Right lobe of liver (tissue), 6 donors: ENCODE measurements at regions not wholly inside any gene's neighbourhood (a gene's known extent, or its start where the extent isn't known, plus 50 kb on each side); places are given as distances from the start of the nearest gene placed in this dataset.

Experiments
- ATAC-seq, 4 donors: fragments of 200-7000 bp; cut with Tn5 transposase; one replicate each; pipeline ENCODE4 v1.9.1; 2020; ENCODE audit warnings: mild to moderate bottlenecking in 4 of 4, moderate library complexity in 4 of 4
- DNase-seq, 3 donors: peaks; one replicate each; pipeline ENCODE4 v3.0.0-alpha.2; 2020
- H3K27ac ChIP-seq, 3 donors: fragments of 200-600 bp; one replicate each; pipeline ENCODE4 v1.8.0; 2022
- H3K27me3 ChIP-seq, 2 donors: fragments of 200-600 bp; one replicate each; pipeline ENCODE4 v1.8.0; 2022
- H3K36me3 ChIP-seq, 4 donors: fragments of 200-600 bp; sonication (generic) in 1 of 4; one replicate each; pipeline versions ENCODE4 v1.5.1 to v1.8.0; 2017 to 2022; ENCODE audit warnings: control low read depth in 1 of 4
- H3K4me1 ChIP-seq, 4 donors: fragments of 200-600 bp; sonication (generic) in 1 of 4; one replicate each; pipeline versions ENCODE4 v1.5.1 to v1.8.0; 2017 to 2022; ENCODE audit warnings: control low read depth in 1 of 4
- H3K4me3 ChIP-seq, 3 donors: fragments of 200-600 bp; one replicate each; pipeline ENCODE4 v1.8.0; 2022
- H3K9me3 ChIP-seq, 4 donors: fragments of 200-600 bp; sonication (generic) in 1 of 4; one replicate each; pipeline versions ENCODE4 v1.5.1 to v1.8.0; 2017 to 2022; ENCODE audit warnings: control low read depth in 1 of 4
- POLR2A ChIP-seq: fragments of 450-650 bp; IDR thresholded peaks from one replicate; pipeline ENCODE4 v1.6.1; 2017; ENCODE audit warnings: antibody characterized with exemption, mild to moderate bottlenecking
- WGBS: methylation state at CpG from one replicate; pipeline ENCODE4 v1.1.6; 2018; ENCODE audit warnings: low coverage, low lambda C conversion rate; ENCODE audit not compliant: insufficient coverage; ENCODE audit errors: missing lambda C conversion rate; 5-methylcytosine and 5-hydroxymethylcytosine counted together
- intact Hi-C, 2 donors: fragments of 100-400 bp; cut with DNase I; formaldehyde crosslinking; loops; one replicate each; pipeline versions ENCODE4 v1.11.2 to v1.14.1; 2022
- TF ChIP-seq, protein P1 (sequence below), 4 donors: fragments of 200-600 bp in 3 of 4; fragments of 450-650 bp in 1 of 4; IDR thresholded peaks; one replicate each; pipeline versions ENCODE4 v1.5.1 to v1.8.0; 2016 to 2022; ENCODE audit warnings: antibody characterized with exemption in 4 of 4, mild to moderate bottlenecking in 2 of 4
- donor health status: DM: no; HTN: yes; CAD: no.
- donor health status: DM: no; HTN: no; CAD: no.
- donor health status: DM: no; HTN: no; CAD: no.
- donor health status: DM: no; HTN: yes; CAD: no.
- donor health status: DM: no; HTN: yes; CAD: no.

DNA sequence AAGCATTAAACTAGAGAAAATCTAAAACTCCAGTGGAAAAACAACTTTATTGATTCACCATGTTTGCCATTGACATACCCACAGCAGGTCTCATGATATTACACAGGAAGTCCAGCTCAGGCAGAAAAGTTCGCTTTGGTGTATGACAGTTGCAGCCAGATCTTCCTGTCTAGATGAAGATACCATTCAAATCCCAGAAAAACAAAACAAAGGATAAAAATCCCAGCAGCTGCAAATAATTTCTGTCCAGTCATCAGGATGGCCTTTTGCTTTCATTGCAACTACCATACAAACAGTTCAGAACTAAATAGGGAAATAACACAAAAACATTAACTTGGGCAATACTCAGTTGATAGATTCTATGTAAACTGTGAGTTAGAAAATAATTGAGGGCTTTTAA, 136.0 kb upstream of the NREP start:
- H3K27me3 ChIP-seq = no peaks in the 10 kb centered on the region
- intact Hi-C loops = no loop called here
- no peaks in the 10 kb centered on the region for H3K36me3 ChIP-seq
- TF ChIP-seq POLR2A = no peak
- TF ChIP-seq, protein P1, sequence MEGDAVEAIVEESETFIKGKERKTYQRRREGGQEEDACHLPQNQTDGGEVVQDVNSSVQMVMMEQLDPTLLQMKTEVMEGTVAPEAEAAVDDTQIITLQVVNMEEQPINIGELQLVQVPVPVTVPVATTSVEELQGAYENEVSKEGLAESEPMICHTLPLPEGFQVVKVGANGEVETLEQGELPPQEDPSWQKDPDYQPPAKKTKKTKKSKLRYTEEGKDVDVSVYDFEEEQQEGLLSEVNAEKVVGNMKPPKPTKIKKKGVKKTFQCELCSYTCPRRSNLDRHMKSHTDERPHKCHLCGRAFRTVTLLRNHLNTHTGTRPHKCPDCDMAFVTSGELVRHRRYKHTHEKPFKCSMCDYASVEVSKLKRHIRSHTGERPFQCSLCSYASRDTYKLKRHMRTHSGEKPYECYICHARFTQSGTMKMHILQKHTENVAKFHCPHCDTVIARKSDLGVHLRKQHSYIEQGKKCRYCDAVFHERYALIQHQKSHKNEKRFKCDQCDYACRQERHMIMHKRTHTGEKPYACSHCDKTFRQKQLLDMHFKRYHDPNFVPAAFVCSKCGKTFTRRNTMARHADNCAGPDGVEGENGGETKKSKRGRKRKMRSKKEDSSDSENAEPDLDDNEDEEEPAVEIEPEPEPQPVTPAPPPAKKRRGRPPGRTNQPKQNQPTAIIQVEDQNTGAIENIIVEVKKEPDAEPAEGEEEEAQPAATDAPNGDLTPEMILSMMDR (IDR thresholded peaks at IDR 0.05) = no peak
- DNase-seq = no peak
- no peak overlapping the region for H3K4me3 ChIP-seq
- no peaks in the 10 kb centered on the region for H3K4me1 ChIP-seq
- H3K9me3 ChIP-seq = no peaks in the 10 kb centered on the region
- no peak overlapping the region for H3K27ac ChIP-seq
- 50% methylated on average over 1 of the region's 1 CpG for WGBS
- peak in 3 of 4 donors; percentile 24 to 52 (median 44) for ATAC-seq

DNA sequence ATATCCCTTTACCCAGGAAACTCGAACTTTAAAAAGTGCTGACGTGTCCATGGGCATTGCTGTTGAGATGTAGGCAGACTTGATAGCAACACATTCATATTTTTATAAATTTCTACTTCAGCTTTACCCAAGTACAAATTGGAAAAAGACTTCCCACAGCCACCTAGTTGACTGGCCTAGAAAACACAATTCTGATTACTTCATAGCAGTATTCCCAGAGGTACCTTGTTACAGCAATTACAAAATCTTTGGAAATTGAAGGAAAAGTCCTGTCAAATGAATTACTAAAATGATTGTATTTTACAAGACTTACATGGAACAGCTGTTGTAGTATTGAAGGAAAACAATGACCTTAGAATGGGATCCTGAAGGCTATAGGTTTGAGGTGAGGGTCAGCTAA, 130.7 kb upstream of the NREP start:
- TF ChIP-seq, protein P1 (IDR thresholded peaks at IDR 0.05) = no peak
- no peak for TF ChIP-seq POLR2A
- H3K9me3 ChIP-seq = no peaks in the 10 kb centered on the region
- intact Hi-C loops = no loop called here
- H3K4me3 ChIP-seq = no peak overlapping the region
- 68% methylated on average over 2 of the region's 2 CpGs for WGBS
- DNase-seq = no peak
- no peak for ATAC-seq
- no peaks in the 10 kb centered on the region for H3K27me3 ChIP-seq
- no peak overlapping the region for H3K27ac ChIP-seq
- H3K4me1 ChIP-seq = no peaks in the 10 kb centered on the region
- H3K36me3 ChIP-seq = no peaks in the 10 kb centered on the region

DNA sequence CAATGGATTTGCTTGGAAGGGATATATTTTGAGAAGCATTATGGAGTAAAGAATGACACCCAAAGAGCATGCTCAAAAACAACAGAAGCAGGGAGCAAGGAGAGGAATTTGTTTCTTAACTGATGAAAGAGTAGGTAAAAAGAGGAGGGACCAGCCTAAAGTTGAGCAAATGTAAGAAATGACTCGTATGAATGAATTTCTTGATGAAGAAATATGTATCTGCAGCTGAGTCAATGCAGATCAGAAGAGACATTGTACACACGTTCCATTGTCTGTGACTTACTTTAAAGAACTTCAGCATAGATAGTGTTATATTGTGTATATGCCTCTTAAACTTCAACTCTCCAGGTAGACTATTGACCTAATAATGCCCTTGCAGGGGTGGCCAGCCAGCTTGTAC, 112.7 kb upstream of the NREP start:
- WGBS = 85% methylated on average over 2 of the region's 2 CpGs
- Histone ChIP-seq H3K36me3 (no peaks in the 10 kb centered on the region), H3K27ac (no peak overlapping the region), H3K4me3 (no peak overlapping the region), H3K27me3 (no peaks in the 10 kb centered on the region), H3K9me3 (no peaks in the 10 kb centered on the region), H3K4me1 (no peaks in the 10 kb centered on the region)
- no peak for TF ChIP-seq POLR2A
- TF ChIP-seq, protein P1 (IDR thresholded peaks at IDR 0.05) = no peak
- ATAC-seq = no peak
- intact Hi-C loops = no loop called here
- no peak for DNase-seq

DNA sequence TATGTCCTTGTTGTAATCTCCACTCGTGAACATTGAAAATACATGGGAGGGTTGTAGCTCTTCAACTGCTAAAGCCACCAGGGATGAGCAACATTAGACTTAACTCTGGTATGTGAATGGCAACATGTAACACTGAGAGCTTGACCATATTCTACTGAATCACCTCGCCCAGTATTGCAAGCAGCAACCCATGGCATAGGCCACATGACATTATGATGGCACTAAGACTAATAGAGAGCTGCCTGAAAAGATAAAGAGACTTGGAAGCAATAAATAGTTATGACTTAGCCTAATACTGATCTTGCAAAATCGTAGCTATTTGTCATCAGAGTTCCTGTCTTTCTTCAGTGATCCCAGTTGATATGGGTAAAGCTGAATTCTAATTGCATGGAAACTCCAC, 108.4 kb upstream of the NREP start:
- no peak for ATAC-seq
- no peaks in the 10 kb centered on the region for H3K36me3 ChIP-seq
- H3K27me3 ChIP-seq = no peaks in the 10 kb centered on the region
- DNase-seq = no peak
- intact Hi-C loops = no loop called here
- no peaks in the 10 kb centered on the region for H3K9me3 ChIP-seq
- no peak overlapping the region for H3K27ac ChIP-seq
- no peaks in the 10 kb centered on the region for H3K4me1 ChIP-seq
- H3K4me3 ChIP-seq = no peak overlapping the region
- WGBS = 69% methylated on average over 3 of the region's 3 CpGs
- TF ChIP-seq POLR2A = no peak

DNA sequence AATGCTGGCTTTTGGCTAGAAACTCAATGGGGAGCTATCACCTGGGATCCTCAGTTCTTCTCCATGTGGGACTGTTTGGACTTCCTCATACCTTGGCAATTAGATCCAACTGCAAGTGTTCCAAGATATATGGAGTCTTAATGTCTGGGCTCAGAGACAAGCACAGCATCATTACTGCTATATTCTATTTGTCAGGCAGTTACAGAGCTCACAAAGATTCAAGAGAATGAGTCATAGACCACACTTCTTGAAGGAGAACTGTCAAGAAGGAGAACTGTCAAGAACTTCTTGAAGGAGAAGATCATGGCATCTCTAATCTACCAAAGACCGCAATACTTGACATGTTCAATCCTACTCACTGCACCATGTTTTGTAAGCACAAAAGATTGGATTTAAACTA, 106.8 kb upstream of the NREP start:
- H3K4me1 ChIP-seq = no peaks in the 10 kb centered on the region
- H3K9me3 ChIP-seq = no peaks in the 10 kb centered on the region
- intact Hi-C loops = no loop called here
- no peak overlapping the region for H3K4me3 ChIP-seq
- no peak for DNase-seq
- WGBS = 100% methylated on average over 1 of the region's 1 CpG
- no peak for TF ChIP-seq POLR2A
- TF ChIP-seq, protein P1 (IDR thresholded peaks at IDR 0.05) = no peak
- no peaks in the 10 kb centered on the region for H3K27me3 ChIP-seq
- no peak for ATAC-seq
- no peak overlapping the region for H3K27ac ChIP-seq
- no peaks in the 10 kb centered on the region for H3K36me3 ChIP-seq
